K562 (cell line): ENCODE measurements at regions not wholly inside any gene's neighbourhood (a gene's known extent, or its start where the extent isn't known, plus 50 kb on each side); places are given as distances from the start of the nearest gene placed in this dataset.

Source experiments
- EHMT2 ChIP-seq: fragments of 450-650 bp; IDR thresholded peaks from 2 replicates; pipeline ENCODE4 v1.6.1; 2018; ENCODE audit warnings: antibody characterized with exemption
- GABPB1 ChIP-seq: sonication (generic); formaldehyde crosslinking; IDR thresholded peaks from 2 replicates; pipeline ENCODE4 v1.8.0; 2022; ENCODE audit warnings: mild to moderate bottlenecking, missing genetic modification reagents
- L3MBTL2 ChIP-seq: fragments of 450-650 bp; IDR thresholded peaks from 2 replicates; pipeline ENCODE4 v1.6.1; 2016; ENCODE audit warnings: mild to moderate bottlenecking, moderate library complexity
- MAZ ChIP-seq, 2 experiments: fragments of 450-650 bp in 1 of 2; sonication (generic) in 1 of 2; formaldehyde crosslinking; IDR thresholded peaks in 1 of 2; conservative IDR thresholded peaks in 1 of 2; 2 replicates each; pipeline versions ENCODE4 v1.4.0 to v1.5.0; 2020; ENCODE audit warnings: mild to moderate bottlenecking in 1 of 2, missing genetic modification reagents in 1 of 2
- MYNN ChIP-seq, 2 experiments: sonication (generic); formaldehyde crosslinking in 1 of 2; IDR thresholded peaks; 2 replicates each; pipeline versions ENCODE4 v1.5.0 to v1.6.1; 2016 to 2020; ENCODE audit warnings: antibody characterized with exemption in 1 of 2, missing genetic modification reagents in 1 of 2
- RCOR1 ChIP-seq, 2 experiments: IDR thresholded peaks; 2 replicates each; pipeline ENCODE4 v1.6.1; 2012; ENCODE audit warnings: low read depth in 2 of 2, low read length in 2 of 2, borderline replicate concordance in 1 of 2, improper control_type of control experiment in 1 of 2
- REST ChIP-seq, 2 experiments: fragments of 450-650 bp; formaldehyde crosslinking in 1 of 2; IDR thresholded peaks; 2 replicates each; pipeline versions ENCODE4 v1.4.0 to v1.6.1; 2014 to 2020; ENCODE audit warnings: mild to moderate bottlenecking in 2 of 2, borderline replicate concordance in 1 of 2, low read depth in 1 of 2
- SRF ChIP-seq, 2 experiments: fragments of 250-450, 450-650 bp in 1 of 2; sonication (Bioruptor Pico) in 1 of 2; sonication (generic) in 1 of 2; formaldehyde crosslinking; IDR thresholded peaks; 2 replicates each; pipeline versions ENCODE4 v1.5.0 to v1.5.1; 2020 to 2022; ENCODE audit warnings: mild to moderate bottlenecking in 1 of 2, missing genetic modification reagents in 1 of 2
- TCF7 ChIP-seq: sonication (generic); IDR thresholded peaks from 2 replicates; pipeline ENCODE4 v1.6.1; 2016; ENCODE audit warnings: antibody characterized with exemption, borderline replicate concordance
- TFAP4 ChIP-seq: sonication (generic); formaldehyde crosslinking; IDR thresholded peaks from 2 replicates; pipeline ENCODE4 v1.8.0; 2022; ENCODE audit warnings: missing genetic modification reagents, mild to moderate bottlenecking, moderate library complexity, borderline replicate concordance
- TGIF2 ChIP-seq: sonication (generic); formaldehyde crosslinking; IDR thresholded peaks from 2 replicates; pipeline ENCODE4 v1.8.1; 2022; ENCODE audit warnings: mild to moderate bottlenecking, missing genetic modification reagents, moderate library complexity
- YBX1 ChIP-seq: fragments of 450-650 bp; IDR thresholded peaks from 2 replicates; pipeline ENCODE4 v1.7.1; 2016; ENCODE audit warnings: mild to moderate bottlenecking
- ZFP30 ChIP-seq: fragments of 250-450 bp; sonication (Bioruptor Pico); IDR thresholded peaks from 2 replicates; pipeline ENCODE4 v1.8.0; 2022; ENCODE audit warnings: moderate library complexity, mild to moderate bottlenecking, inconsistent platforms, borderline replicate concordance
- ZNF644 ChIP-seq: fragments of 200-800 bp; sonication (Bioruptor generic); IDR thresholded peaks from 2 replicates; pipeline ENCODE4 v1.6.1; 2016; ENCODE audit warnings: low read depth, missing genetic modification characterization, missing compliant biosample characterization

- TF ChIP-seq TGIF2 (CRISPR knock-in tag), result 0 out of 2 replicates have a peak, but pooled peaks have one; percentile 41
- peak; percentile 34; the same call in 1 of the 2 replicates for TF ChIP-seq GABPB1
- TF ChIP-seq TCF7, result no peak
- TF ChIP-seq TFAP4 (CRISPR knock-in tag), result peak; percentile 64; the same call in 1 of the 2 replicates
- TF ChIP-seq REST (IDR thresholded peaks at IDR 0.05; ENCODE audit: borderline replicate concordance), result peak; percentile 99
- TF ChIP-seq REST (CRISPR knock-in tag; IDR thresholded peaks at IDR 0.05; ENCODE audit: low read depth), result peak; percentile 98
- no peak for TF ChIP-seq ZFP30
- TF ChIP-seq YBX1, result no peak
- TF ChIP-seq EHMT2, result peak; percentile 98
- TF ChIP-seq MAZ (CRISPR knock-in tag; conservative IDR thresholded peaks at IDR 0.05 in 1 of 2, IDR thresholded peaks at IDR 0.05 in 1 of 2), result peak in 1 of 2 experiments; percentile 47; a peak in 1 of 4 replicates
- TF ChIP-seq MYNN (IDR thresholded peaks at IDR 0.05), result no peak
- TF ChIP-seq MYNN (CRISPR knock-in tag; IDR thresholded peaks at IDR 0.05), result no peak
- peak; percentile 53; the same call in 1 of the 2 replicates for TF ChIP-seq ZNF644 (tag)
- no peak for TF ChIP-seq L3MBTL2
- TF ChIP-seq SRF (CRISPR knock-in tag; IDR thresholded peaks at IDR 0.05), result 0 out of 4 replicates have a peak, but pooled peaks of 1 of the 2 experiments have one; percentile 35
- TF ChIP-seq RCOR1 (IDR thresholded peaks at IDR 0.05; ENCODE audit: borderline replicate concordance in 1 of 2, low read depth in 2 of 2, low read length in 2 of 2), result peak in 1 of 2 experiments; percentile 86; a peak in 2 of 4 replicates
Measured at GRCh38 chr1:37410815-37411214, 63.6 kb upstream of the ZC3H12A start (continued).
